Suprapubic skin (tissue), 4 donors: ENCODE measurements at regions not wholly inside any gene's neighbourhood (a gene's known extent, or its start where the extent isn't known, plus 50 kb on each side); places are given as distances from the start of the nearest gene placed in this dataset.

Experiments
- POLR2A ChIP-seq, 2 donors: fragments of 450-650 bp; IDR thresholded peaks; one replicate each; pipeline ENCODE4 v1.6.1; 2017; ENCODE audit warnings: antibody characterized with exemption in 2 of 2, mild to moderate bottlenecking in 2 of 2, moderate library complexity in 2 of 2
- POLR2AphosphoS5 ChIP-seq, 3 donors: sonication (generic); formaldehyde crosslinking; IDR thresholded peaks; one replicate each; pipeline ENCODE4 v1.6.1; 2017; ENCODE audit warnings: antibody characterized with exemption in 3 of 3
- TF ChIP-seq, protein P1 (sequence below), 2 donors: fragments of 200-600 bp in 1 of 2; fragments of 450-650 bp in 1 of 2; sonication (generic) in 1 of 2; IDR thresholded peaks; one replicate each; pipeline ENCODE4 v1.5.1; 2016 to 2019; ENCODE audit warnings: antibody characterized with exemption in 2 of 2, mild to moderate bottlenecking in 1 of 2, moderate library complexity in 1 of 2

DNA sequence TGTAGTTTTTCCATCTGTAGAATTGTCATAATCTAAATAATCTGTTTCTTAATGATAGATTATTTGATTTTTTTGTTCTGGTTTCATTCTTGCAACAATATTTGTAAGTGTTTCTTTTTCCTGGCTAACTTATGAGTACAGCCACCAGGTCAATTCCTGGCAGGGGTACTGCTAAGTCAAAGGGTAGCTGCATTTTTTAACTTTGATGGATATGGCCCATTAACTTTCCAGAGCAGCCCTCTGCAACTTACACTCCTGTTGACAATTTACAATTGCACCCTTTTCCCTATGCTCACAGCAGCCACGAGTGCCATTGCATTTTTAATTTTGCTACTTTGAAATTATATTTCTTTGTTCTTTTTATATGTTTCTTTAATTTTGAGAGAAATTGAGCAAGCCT lies 209.3 kb upstream of the CST7 start:
- TF ChIP-seq, protein P1, sequence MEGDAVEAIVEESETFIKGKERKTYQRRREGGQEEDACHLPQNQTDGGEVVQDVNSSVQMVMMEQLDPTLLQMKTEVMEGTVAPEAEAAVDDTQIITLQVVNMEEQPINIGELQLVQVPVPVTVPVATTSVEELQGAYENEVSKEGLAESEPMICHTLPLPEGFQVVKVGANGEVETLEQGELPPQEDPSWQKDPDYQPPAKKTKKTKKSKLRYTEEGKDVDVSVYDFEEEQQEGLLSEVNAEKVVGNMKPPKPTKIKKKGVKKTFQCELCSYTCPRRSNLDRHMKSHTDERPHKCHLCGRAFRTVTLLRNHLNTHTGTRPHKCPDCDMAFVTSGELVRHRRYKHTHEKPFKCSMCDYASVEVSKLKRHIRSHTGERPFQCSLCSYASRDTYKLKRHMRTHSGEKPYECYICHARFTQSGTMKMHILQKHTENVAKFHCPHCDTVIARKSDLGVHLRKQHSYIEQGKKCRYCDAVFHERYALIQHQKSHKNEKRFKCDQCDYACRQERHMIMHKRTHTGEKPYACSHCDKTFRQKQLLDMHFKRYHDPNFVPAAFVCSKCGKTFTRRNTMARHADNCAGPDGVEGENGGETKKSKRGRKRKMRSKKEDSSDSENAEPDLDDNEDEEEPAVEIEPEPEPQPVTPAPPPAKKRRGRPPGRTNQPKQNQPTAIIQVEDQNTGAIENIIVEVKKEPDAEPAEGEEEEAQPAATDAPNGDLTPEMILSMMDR (IDR thresholded peaks at IDR 0.05), result no peak
- TF ChIP-seq POLR2A (IDR thresholded peaks at IDR 0.05) (no peak), POLR2AphosphoS5 (IDR thresholded peaks at IDR 0.05) (no peak)
